Fibroblast of lung (primary cell): ENCODE measurements at regions not wholly inside any gene's neighbourhood (a gene's known extent, or its start where the extent isn't known, plus 50 kb on each side); places are given as distances from the start of the nearest gene placed in this dataset.

Experiments
- DNase-seq, 2 donors: peaks; one replicate each; pipeline versions ENCODE4 v3.0.0 to v3.0.0-alpha.2; 2010; ENCODE audit warnings: low read depth in 2 of 2
- H2AFZ ChIP-seq: 2 replicates; pipeline ENCODE4 v1.5.1; 2012; ENCODE audit warnings: low read length, control low read depth, inconsistent platforms
- H3K27ac ChIP-seq: 2 replicates; pipeline ENCODE4 v1.5.1; 2011; ENCODE audit warnings: low read length, control low read depth; ENCODE audit not compliant: insufficient read depth
- H3K27me3 ChIP-seq: 2 replicates; pipeline ENCODE4 v1.5.1; 2011; ENCODE audit warnings: mild to moderate bottlenecking, low read length; ENCODE audit not compliant: control insufficient read depth, insufficient read depth
- H3K36me3 ChIP-seq: 2 replicates; pipeline ENCODE4 v1.5.1; 2011; ENCODE audit warnings: low read length; ENCODE audit not compliant: control insufficient read depth, insufficient read depth
- H3K4me1 ChIP-seq: 2 replicates; pipeline ENCODE4 v1.5.1; 2011; ENCODE audit warnings: low read length; ENCODE audit not compliant: control insufficient read depth, insufficient read depth; ENCODE audit errors: extremely low read depth
- H3K4me2 ChIP-seq: 2 replicates; pipeline ENCODE4 v1.5.1; 2011; ENCODE audit warnings: low read length, control low read depth; ENCODE audit not compliant: insufficient read depth; ENCODE audit errors: extremely low read depth
- H3K4me3 ChIP-seq, 4 experiments: fragments of 200-600 bp in 1 of 4; sonication (generic) in 1 of 4; replicated peaks in 1 of 4; 2 replicates each; pipeline ENCODE4 v1.5.1; 2011 to 2016; ENCODE audit warnings: low read length in 4 of 4, low read depth in 3 of 4, mild to moderate bottlenecking in 3 of 4, control low read depth in 2 of 4, inconsistent platforms in 1 of 4, mixed read lengths in 1 of 4; ENCODE audit not compliant: insufficient read depth in 1 of 4; ENCODE audit errors: control extremely low read depth in 1 of 4
- H3K79me2 ChIP-seq: 2 replicates; pipeline ENCODE4 v1.5.1; 2012; ENCODE audit warnings: mild to moderate bottlenecking, low read length, inconsistent platforms; ENCODE audit not compliant: control insufficient read depth, insufficient read depth
- H3K9ac ChIP-seq: 2 replicates; pipeline ENCODE4 v1.5.1; 2011; ENCODE audit warnings: mild to moderate bottlenecking, low read length, control low read depth; ENCODE audit not compliant: insufficient read depth
- H3K9me3 ChIP-seq: 2 replicates; pipeline ENCODE4 v1.5.1; 2012; ENCODE audit warnings: low read depth, low read length; ENCODE audit not compliant: control insufficient read depth, insufficient read depth
- H4K20me1 ChIP-seq: 2 replicates; pipeline ENCODE4 v1.5.1; 2011; ENCODE audit warnings: low read length; ENCODE audit not compliant: control insufficient read depth, insufficient read depth; ENCODE audit errors: extremely low read depth
- CTCF ChIP-seq, 2 donors: IDR thresholded peaks in 1 of 2; conservative IDR thresholded peaks in 1 of 2; 1 replicate in 1 of 2; 2 replicates in 1 of 2; pipeline ENCODE4 v1.5.1; 2011 to 2012; ENCODE audit warnings: low read length in 2 of 2, control low read depth in 1 of 2, inconsistent platforms in 1 of 2, low read depth in 1 of 2, mild to moderate bottlenecking in 1 of 2
- EZH2 ChIP-seq: IDR thresholded peaks from 2 replicates; pipeline ENCODE4 v1.5.1; 2012; ENCODE audit warnings: low read length, control low read depth, mild to moderate bottlenecking; ENCODE audit errors: missing control alignments

GRCh38 chrX:39439906-39440798 lies 638.9 kb downstream of the MID1IP1 start:
- Histone ChIP-seq H3K27ac (no peak overlapping the region), H4K20me1 (no peaks in the 10 kb centered on the region), H3K27me3 (no peaks in the 10 kb centered on the region), H3K9ac (no peak overlapping the region), H2AFZ (no peak overlapping the region), H3K4me3 (no peak overlapping the region), H3K9me3 (no peaks in the 10 kb centered on the region), H3K36me3 (no peaks in the 10 kb centered on the region), H3K79me2 (no peaks in the 10 kb centered on the region), H3K4me1 (no peaks in the 10 kb centered on the region), H3K4me2 (no peak overlapping the region)
- TF ChIP-seq CTCF (conservative IDR thresholded peaks at IDR 0.05 in 1 of 2, IDR thresholded peaks at IDR 0.05 in 1 of 2; ENCODE audit: low read depth in 1 of 2, low read length in 2 of 2) (no peak), EZH2 (no peak)
- DNase-seq, result no peak

- H4K20me1 ChIP-seq, result no peaks in the 10 kb centered on the region
- H3K27me3 ChIP-seq, result no peaks in the 10 kb centered on the region
- H3K4me2 ChIP-seq, result no peak overlapping the region
- no peak overlapping the region for H3K27ac ChIP-seq
- H3K36me3 ChIP-seq, result no peaks in the 10 kb centered on the region
- TF ChIP-seq EZH2 (no peak), CTCF (conservative IDR thresholded peaks at IDR 0.05 in 1 of 2, IDR thresholded peaks at IDR 0.05 in 1 of 2; ENCODE audit: low read depth in 1 of 2, low read length in 2 of 2) (no peak)
- H3K9ac ChIP-seq, result no peak overlapping the region
- H3K79me2 ChIP-seq, result no peaks in the 10 kb centered on the region
- H3K4me3 ChIP-seq, result no peak overlapping the region
- H2AFZ ChIP-seq, result no peak overlapping the region
- H3K4me1 ChIP-seq, result no peaks in the 10 kb centered on the region
- H3K9me3 ChIP-seq, result no peaks in the 10 kb centered on the region
- no peak for DNase-seq
These were observed 639.6 kb downstream of the MID1IP1 start for GRCh38 chrX:39440799-39441284.

- TF ChIP-seq CTCF (conservative IDR thresholded peaks at IDR 0.05 in 1 of 2, IDR thresholded peaks at IDR 0.05 in 1 of 2; ENCODE audit: low read depth in 1 of 2, low read length in 2 of 2) (no peak), EZH2 (no peak)
- Histone ChIP-seq H3K79me2 (no peaks in the 10 kb centered on the region), H3K27me3 (no peaks in the 10 kb centered on the region), H4K20me1 (no peaks in the 10 kb centered on the region), H3K4me3 (no peak overlapping the region), H3K9me3 (no peaks in the 10 kb centered on the region), H3K4me2 (no peak overlapping the region), H3K4me1 (no peaks in the 10 kb centered on the region), H3K36me3 (no peaks in the 10 kb centered on the region), H3K9ac (no peak overlapping the region), H2AFZ (no peak overlapping the region), H3K27ac (no peak overlapping the region)
- DNase-seq, result no peak
These were observed 641.1 kb downstream of the MID1IP1 start for GRCh38 chrX:39442332-39442731.
